WTC11 (cell line): ENCODE measurements at regions not wholly inside any gene's neighbourhood (a gene's known extent, or its start where the extent isn't known, plus 50 kb on each side); places are given as distances from the start of the nearest gene placed in this dataset.

Experiments
- ATAC-seq: fragments of 200-7000 bp; cut with Tn5 transposase; 2 replicates; pipeline ENCODE4 v1.10.0; 2021; ENCODE audit warnings: mild to moderate bottlenecking, moderate library complexity
- CTCF ChIA-PET: fragments of 300-600 bp; sonication (Branson Sonifier 250); formaldehyde crosslinking; loops from one replicate; lab custom pipeline; 2021; ENCODE audit warnings: antibody characterized with exemption; lab: Charles Lee
- POLR2A ChIA-PET: fragments of 350-600 bp; sonication (Branson Sonifier 250); formaldehyde crosslinking; loops from one replicate; lab custom pipeline; 2021; ENCODE audit warnings: antibody characterized with exemption; lab: Charles Lee
- DNase-seq: peaks from one replicate; pipeline ENCODE4 v3.0.0; 2021; ENCODE audit warnings: low spot score
- H3K27ac Mint-ChIP-seq: 2 replicates; pipeline ENCODE4 v1.8.0; 2021; ENCODE audit warnings: mixed read lengths
- H3K27me3 Mint-ChIP-seq: 2 replicates; pipeline ENCODE4 v1.8.0; 2021; ENCODE audit warnings: low read depth, mild to moderate bottlenecking, moderate library complexity, mixed read lengths
- H3K36me3 Mint-ChIP-seq: 2 replicates; pipeline ENCODE4 v1.8.0; 2021; ENCODE audit warnings: mixed read lengths
- H3K4me1 Mint-ChIP-seq: 2 replicates; pipeline ENCODE4 v1.8.0; 2022; ENCODE audit warnings: mixed read lengths
- H3K4me3 Mint-ChIP-seq: 2 replicates; pipeline ENCODE4 v1.8.0; 2021; ENCODE audit warnings: mild to moderate bottlenecking, moderate library complexity, mixed read lengths
- H3K9me3 Mint-ChIP-seq: 2 replicates; pipeline ENCODE4 v1.8.0; 2021; ENCODE audit warnings: mixed read lengths
- AR ChIP-seq: fragments of 250-450 bp; sonication (Bioruptor Pico); IDR thresholded peaks from 2 replicates; pipeline ENCODE4 v1.9.0; 2021; ENCODE audit warnings: mild to moderate bottlenecking
- CREB1 ChIP-seq: sonication (generic); formaldehyde crosslinking; IDR thresholded peaks from 2 replicates; pipeline ENCODE4 v1.8.0; 2023; ENCODE audit warnings: mild to moderate bottlenecking, missing genetic modification reagents
- E2F1 ChIP-seq: sonication (generic); formaldehyde crosslinking; IDR thresholded peaks from 2 replicates; pipeline ENCODE4 v1.8.0; 2022; ENCODE audit warnings: mild to moderate bottlenecking, missing genetic modification reagents
- EMX1 ChIP-seq: fragments of 250-450 bp; sonication (Bioruptor Pico); IDR thresholded peaks from 2 replicates; pipeline ENCODE4 v1.8.0; 2021; ENCODE audit warnings: mild to moderate bottlenecking
- ESRRA ChIP-seq: sonication (generic); formaldehyde crosslinking; IDR thresholded peaks from 2 replicates; pipeline ENCODE4 v1.8.1; 2022; ENCODE audit warnings: mild to moderate bottlenecking, missing genetic modification reagents, borderline replicate concordance
- ETV6 ChIP-seq: sonication (generic); formaldehyde crosslinking; IDR thresholded peaks from 2 replicates; pipeline ENCODE4 v1.8.1; 2022; ENCODE audit warnings: mild to moderate bottlenecking, missing genetic modification reagents
- FOXP1 ChIP-seq: sonication (generic); formaldehyde crosslinking; IDR thresholded peaks from 2 replicates; pipeline ENCODE4 v1.8.0; 2022; ENCODE audit warnings: missing genetic modification reagents, mild to moderate bottlenecking, moderate library complexity, borderline replicate concordance
- HMGXB4 ChIP-seq: sonication (generic); formaldehyde crosslinking; IDR thresholded peaks from 2 replicates; pipeline ENCODE4 v1.8.1; 2023; ENCODE audit warnings: mild to moderate bottlenecking, moderate library complexity, missing genetic modification reagents
- IRF2 ChIP-seq: sonication (generic); formaldehyde crosslinking; IDR thresholded peaks from 2 replicates; pipeline ENCODE4 v1.8.0; 2022; ENCODE audit warnings: low read depth, missing genetic modification reagents, borderline replicate concordance
- JAZF1 ChIP-seq: fragments of 250-450 bp; sonication (Bioruptor Pico); IDR thresholded peaks from 2 replicates; pipeline ENCODE4 v1.9.0; 2021; ENCODE audit warnings: moderate library complexity, mild to moderate bottlenecking, inconsistent platforms
- KAT7 ChIP-seq: sonication (generic); formaldehyde crosslinking; IDR thresholded peaks from 2 replicates; pipeline ENCODE4 v1.8.1; 2023; ENCODE audit warnings: missing genetic modification reagents, mild to moderate bottlenecking, borderline replicate concordance
- NFYB ChIP-seq: sonication (generic); formaldehyde crosslinking; conservative IDR thresholded peaks from 2 replicates; pipeline ENCODE4 v1.8.0; 2022; ENCODE audit warnings: low read depth, missing genetic modification reagents
- ZNF281 ChIP-seq: sonication (generic); formaldehyde crosslinking; IDR thresholded peaks from 2 replicates; pipeline ENCODE4 v1.8.0; 2023; ENCODE audit warnings: mild to moderate bottlenecking, missing genetic modification reagents
- TF ChIP-seq, protein P1 (sequence below): fragments of 250-450 bp; sonication (Bioruptor Pico); IDR thresholded peaks from 2 replicates; pipeline ENCODE4 v1.9.0; 2021; ENCODE audit warnings: mild to moderate bottlenecking, borderline replicate concordance
- TF ChIP-seq, protein P2 (sequence below): sonication (generic); formaldehyde crosslinking; IDR thresholded peaks from 2 replicates; pipeline ENCODE4 v1.8.0; 2022; ENCODE audit warnings: mild to moderate bottlenecking, missing genetic modification reagents
- TF ChIP-seq, protein P3 (sequence below): sonication (generic); formaldehyde crosslinking; conservative IDR thresholded peaks from 2 replicates; pipeline ENCODE4 v1.8.1; 2022; ENCODE audit warnings: mild to moderate bottlenecking, missing genetic modification reagents

DNA sequence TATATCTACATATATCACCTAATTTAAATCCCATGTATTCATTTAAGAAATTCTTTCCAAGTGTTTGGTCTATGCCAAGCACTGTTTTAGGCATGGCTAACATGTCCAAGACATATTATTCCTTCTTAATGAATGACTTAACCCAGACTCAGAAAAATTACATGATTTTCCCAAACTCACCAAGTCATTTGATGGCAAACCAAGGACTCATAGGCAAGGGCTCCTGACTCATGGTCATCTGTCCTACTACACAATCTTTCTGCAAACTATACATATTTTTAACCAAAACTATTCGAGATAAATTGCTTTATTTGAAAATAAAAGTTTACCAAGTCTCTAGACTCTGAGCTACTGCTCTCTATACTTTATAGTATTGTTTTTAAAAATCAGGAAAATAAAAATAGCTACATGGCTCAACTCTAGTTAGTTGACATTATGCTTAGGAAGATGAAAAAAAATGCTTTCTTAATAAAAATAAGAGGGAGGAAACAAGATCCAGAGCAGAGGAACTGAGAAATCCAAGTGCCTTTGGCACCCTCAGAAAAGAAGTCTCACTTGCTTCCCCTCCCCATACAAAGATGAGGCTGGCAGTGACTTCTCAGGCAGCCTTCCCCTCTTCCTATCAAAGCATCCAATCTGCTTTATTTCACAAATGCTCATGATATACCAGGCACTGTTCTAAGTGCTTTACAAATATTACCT is 182.2 kb downstream of the RSL24D1 start (continued):
- TF ChIP-seq IRF2 (CRISPR knock-in tag): no peak
- TF ChIP-seq, protein P1, sequence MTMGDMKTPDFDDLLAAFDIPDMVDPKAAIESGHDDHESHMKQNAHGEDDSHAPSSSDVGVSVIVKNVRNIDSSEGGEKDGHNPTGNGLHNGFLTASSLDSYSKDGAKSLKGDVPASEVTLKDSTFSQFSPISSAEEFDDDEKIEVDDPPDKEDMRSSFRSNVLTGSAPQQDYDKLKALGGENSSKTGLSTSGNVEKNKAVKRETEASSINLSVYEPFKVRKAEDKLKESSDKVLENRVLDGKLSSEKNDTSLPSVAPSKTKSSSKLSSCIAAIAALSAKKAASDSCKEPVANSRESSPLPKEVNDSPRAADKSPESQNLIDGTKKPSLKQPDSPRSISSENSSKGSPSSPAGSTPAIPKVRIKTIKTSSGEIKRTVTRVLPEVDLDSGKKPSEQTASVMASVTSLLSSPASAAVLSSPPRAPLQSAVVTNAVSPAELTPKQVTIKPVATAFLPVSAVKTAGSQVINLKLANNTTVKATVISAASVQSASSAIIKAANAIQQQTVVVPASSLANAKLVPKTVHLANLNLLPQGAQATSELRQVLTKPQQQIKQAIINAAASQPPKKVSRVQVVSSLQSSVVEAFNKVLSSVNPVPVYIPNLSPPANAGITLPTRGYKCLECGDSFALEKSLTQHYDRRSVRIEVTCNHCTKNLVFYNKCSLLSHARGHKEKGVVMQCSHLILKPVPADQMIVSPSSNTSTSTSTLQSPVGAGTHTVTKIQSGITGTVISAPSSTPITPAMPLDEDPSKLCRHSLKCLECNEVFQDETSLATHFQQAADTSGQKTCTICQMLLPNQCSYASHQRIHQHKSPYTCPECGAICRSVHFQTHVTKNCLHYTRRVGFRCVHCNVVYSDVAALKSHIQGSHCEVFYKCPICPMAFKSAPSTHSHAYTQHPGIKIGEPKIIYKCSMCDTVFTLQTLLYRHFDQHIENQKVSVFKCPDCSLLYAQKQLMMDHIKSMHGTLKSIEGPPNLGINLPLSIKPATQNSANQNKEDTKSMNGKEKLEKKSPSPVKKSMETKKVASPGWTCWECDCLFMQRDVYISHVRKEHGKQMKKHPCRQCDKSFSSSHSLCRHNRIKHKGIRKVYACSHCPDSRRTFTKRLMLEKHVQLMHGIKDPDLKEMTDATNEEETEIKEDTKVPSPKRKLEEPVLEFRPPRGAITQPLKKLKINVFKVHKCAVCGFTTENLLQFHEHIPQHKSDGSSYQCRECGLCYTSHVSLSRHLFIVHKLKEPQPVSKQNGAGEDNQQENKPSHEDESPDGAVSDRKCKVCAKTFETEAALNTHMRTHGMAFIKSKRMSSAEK (CRISPR knock-in tag): no peak

- Mint-ChIP-seq H3K9me3 (no peaks in the 10 kb centered on the region), H3K36me3 (no peaks in the 10 kb centered on the region), H3K27me3 (no peaks in the 10 kb centered on the region), H3K4me1 (peaks cover 17% of the 10 kb centered on the region), H3K27ac (no peak overlapping the region), H3K4me3 (no peak overlapping the region)
- ATAC-seq: peak; percentile 61
- TF ChIP-seq, protein P2, sequence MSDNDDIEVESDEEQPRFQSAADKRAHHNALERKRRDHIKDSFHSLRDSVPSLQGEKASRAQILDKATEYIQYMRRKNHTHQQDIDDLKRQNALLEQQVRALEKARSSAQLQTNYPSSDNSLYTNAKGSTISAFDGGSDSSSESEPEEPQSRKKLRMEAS: no peak
- no peak for TF ChIP-seq JAZF1 (CRISPR knock-in tag)
- TF ChIP-seq CREB1: no peak
- TF ChIP-seq NFYB: no peak
- no peak for TF ChIP-seq AR (CRISPR knock-in tag)
- TF ChIP-seq, protein P3, sequence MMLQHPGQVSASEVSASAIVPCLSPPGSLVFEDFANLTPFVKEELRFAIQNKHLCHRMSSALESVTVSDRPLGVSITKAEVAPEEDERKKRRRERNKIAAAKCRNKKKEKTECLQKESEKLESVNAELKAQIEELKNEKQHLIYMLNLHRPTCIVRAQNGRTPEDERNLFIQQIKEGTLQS (CRISPR knock-in tag): no peak
- no peak for TF ChIP-seq ETV6
- no peak for TF ChIP-seq EMX1 (CRISPR knock-in tag)
- TF ChIP-seq E2F1 (CRISPR knock-in tag): no peak
- POLR2A ChIA-PET: no interaction called here
- DNase-seq: no peak
- CTCF ChIA-PET: no interaction called here
These were observed 188.3 kb downstream of the RSL24D1 start for GRCh38 chr15:55008421-55008820.

DNA sequence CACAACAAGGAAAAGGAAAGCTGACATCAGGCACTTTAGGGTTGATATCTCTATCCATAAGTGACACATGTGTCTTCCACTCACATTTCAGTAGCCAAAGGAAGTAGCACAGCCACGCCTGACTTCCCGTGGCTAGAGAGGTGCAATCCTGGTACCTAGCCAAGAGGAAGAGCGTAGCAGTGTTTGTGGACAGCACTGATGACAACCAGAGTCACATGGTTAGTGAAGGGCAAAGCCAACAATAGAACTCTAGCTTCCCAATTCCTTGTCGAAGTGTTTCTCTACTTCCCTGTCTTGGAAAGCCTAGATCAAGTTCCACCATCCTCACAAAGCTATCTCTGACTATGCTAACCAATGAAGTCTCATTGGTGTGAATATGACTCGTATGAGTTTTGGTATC is 189.2 kb downstream of the RSL24D1 start:
- H3K9me3 Mint-ChIP-seq: no peaks in the 10 kb centered on the region
- H3K4me1 Mint-ChIP-seq: peaks cover 17% of the 10 kb centered on the region
- H3K27me3 Mint-ChIP-seq: no peaks in the 10 kb centered on the region
- no peak overlapping the region for H3K27ac Mint-ChIP-seq
- CTCF ChIA-PET: no interaction called here
- no peak for ATAC-seq
- DNase-seq: no peak
- POLR2A ChIA-PET: no interaction called here
- H3K36me3 Mint-ChIP-seq: no peaks in the 10 kb centered on the region
- H3K4me3 Mint-ChIP-seq: no peak overlapping the region
- TF ChIP-seq ESRRA (CRISPR knock-in tag) (no peak), KAT7 (CRISPR knock-in tag) (no peak), ZNF281 (CRISPR knock-in tag) (no peak), FOXP1 (CRISPR knock-in tag) (no peak), HMGXB4 (CRISPR knock-in tag) (no peak), E2F1 (CRISPR knock-in tag) (no peak)
- TF ChIP-seq, protein P3 (CRISPR knock-in tag): no peak
